HEK293 (cell line): ENCODE measurements at regions not wholly inside any gene's neighbourhood (a gene's known extent, or its start where the extent isn't known, plus 50 kb on each side); places are given as distances from the start of the nearest gene placed in this dataset.

Experiments
- CTCF ChIA-PET: fragments of 350-600 bp; formaldehyde crosslinking; extraction: SDS; loops from one replicate; lab custom pipeline; 2021; ENCODE audit warnings: antibody characterized with exemption; lab: Yijun Ruan, JAX
- POLR2A ChIA-PET: fragments of 300-600 bp; formaldehyde crosslinking; extraction: SDS; loops from one replicate; lab custom pipeline; 2020; ENCODE audit warnings: antibody characterized with exemption, inconsistent platforms; lab: Yijun Ruan, JAX
- H3K27ac ChIP-seq: fragments of 200-500 bp; sonication (Bioruptor generic); 2 replicates; pipeline ENCODE4 v1.5.1; 2014; ENCODE audit warnings: low read depth, low read length, control low read depth, inconsistent platforms; ENCODE audit errors: extremely low read depth
- H3K36me3 ChIP-seq, 2 experiments: fragments of 200-500 bp in 1 of 2; sonication (Bioruptor generic) in 1 of 2; 1 replicate in 1 of 2; 2 replicates in 1 of 2; pipeline ENCODE4 v1.5.1; 2014 to 2017; ENCODE audit warnings: inconsistent platforms in 2 of 2, low read length in 2 of 2; ENCODE audit not compliant: control insufficient read depth in 2 of 2, insufficient read depth in 1 of 2
- H3K4me1 ChIP-seq: fragments of 200-500 bp; sonication (Bioruptor generic); 2 replicates; pipeline ENCODE4 v1.5.1; 2014; ENCODE audit warnings: mild to moderate bottlenecking, low read length, inconsistent platforms; ENCODE audit not compliant: control insufficient read depth, insufficient read depth
- H3K4me3 ChIP-seq: 2 replicates; pipeline ENCODE4 v1.5.1; 2011; ENCODE audit warnings: low read depth, mild to moderate bottlenecking, control low read depth, low read length, moderate library complexity
- H3K9me3 ChIP-seq: fragments of 200-500 bp; sonication (Bioruptor generic); 2 replicates; pipeline ENCODE4 v1.5.1; 2014; ENCODE audit warnings: low read depth, low read length, inconsistent platforms; ENCODE audit not compliant: control insufficient read depth, insufficient read depth
- HOXD13 ChIP-seq: sonication (generic); formaldehyde crosslinking; IDR thresholded peaks from 2 replicates; pipeline ENCODE4 v1.8.0; 2022; ENCODE audit warnings: missing genetic modification reagents, borderline replicate concordance
- KLF9 ChIP-seq: fragments of 450-650 bp; formaldehyde crosslinking; IDR thresholded peaks from 2 replicates; pipeline ENCODE4 v1.5.1; 2016; ENCODE audit warnings: missing biosample characterization, missing genetic modification characterization, low read depth
- OSR2 ChIP-seq: fragments of 450-650 bp; formaldehyde crosslinking; IDR thresholded peaks from 2 replicates; pipeline ENCODE4 v1.5.1; 2016; ENCODE audit warnings: missing biosample characterization, missing genetic modification characterization
- OVOL3 ChIP-seq: fragments of 450-650 bp; formaldehyde crosslinking; IDR thresholded peaks from 2 replicates; pipeline ENCODE4 v1.5.1; 2016; ENCODE audit warnings: missing biosample characterization, missing genetic modification characterization
- PBX3 ChIP-seq: sonication (generic); formaldehyde crosslinking; IDR thresholded peaks from 2 replicates; pipeline ENCODE4 v1.8.1; 2022; ENCODE audit warnings: mild to moderate bottlenecking, moderate library complexity, missing genetic modification reagents
- PRDM4 ChIP-seq: fragments of 450-650 bp; formaldehyde crosslinking; IDR thresholded peaks from 2 replicates; pipeline ENCODE4 v1.5.1; 2017; ENCODE audit warnings: missing biosample characterization, missing genetic modification characterization
- ZBTB10 ChIP-seq: fragments of 450-650 bp; formaldehyde crosslinking; IDR thresholded peaks from 2 replicates; pipeline ENCODE4 v1.5.1; 2016; ENCODE audit warnings: missing biosample characterization, missing genetic modification characterization
- ZBTB44 ChIP-seq: fragments of 450-650 bp; IDR thresholded peaks from 2 replicates; pipeline ENCODE4 v1.5.1; 2018; ENCODE audit warnings: missing biosample characterization, mild to moderate bottlenecking, missing genetic modification characterization
- ZBTB7A ChIP-seq: fragments of 450-650 bp; formaldehyde crosslinking; IDR thresholded peaks from 2 replicates; pipeline ENCODE4 v1.5.1; 2016; ENCODE audit warnings: low read depth, missing biosample characterization, missing genetic modification characterization
- ZFP37 ChIP-seq: fragments of 450-650 bp; formaldehyde crosslinking; IDR thresholded peaks from 2 replicates; pipeline ENCODE4 v1.5.1; 2016; ENCODE audit warnings: missing biosample characterization, missing genetic modification characterization
- ZFP69B ChIP-seq: fragments of 450-650 bp; formaldehyde crosslinking; IDR thresholded peaks from 2 replicates; pipeline ENCODE4 v1.5.1; 2016; ENCODE audit warnings: missing biosample characterization, missing genetic modification characterization
- ZNF114 ChIP-seq: fragments of 450-650 bp; formaldehyde crosslinking; IDR thresholded peaks from 2 replicates; pipeline ENCODE4 v1.5.0; 2017; ENCODE audit warnings: missing biosample characterization, missing genetic modification characterization
- ZNF184 ChIP-seq: fragments of 450-650 bp; IDR thresholded peaks from 2 replicates; pipeline ENCODE4 v1.5.1; 2018; ENCODE audit warnings: missing biosample characterization, mild to moderate bottlenecking, missing genetic modification characterization
- ZNF404 ChIP-seq: fragments of 450-650 bp; formaldehyde crosslinking; IDR thresholded peaks from 2 replicates; pipeline ENCODE4 v1.5.1; 2017; ENCODE audit warnings: missing biosample characterization, missing genetic modification characterization
- ZNF514 ChIP-seq: fragments of 450-650 bp; formaldehyde crosslinking; IDR thresholded peaks from 2 replicates; pipeline ENCODE4 v1.5.1; 2016; ENCODE audit warnings: missing biosample characterization, missing genetic modification characterization
- ZNF626 ChIP-seq: fragments of 450-650 bp; sonication (Bioruptor Pico); formaldehyde crosslinking; IDR thresholded peaks from 2 replicates; pipeline ENCODE4 v1.5.1; 2018; ENCODE audit warnings: missing biosample characterization, missing genetic modification characterization, inconsistent platforms
- ZNF654 ChIP-seq: fragments of 450-650 bp; formaldehyde crosslinking; IDR thresholded peaks from 2 replicates; pipeline ENCODE4 v1.5.1; 2016; ENCODE audit warnings: low read depth, missing biosample characterization, missing genetic modification characterization
- ZNF768 ChIP-seq: fragments of 450-650 bp; formaldehyde crosslinking; IDR thresholded peaks from 2 replicates; pipeline ENCODE4 v1.5.1; 2018; ENCODE audit warnings: missing biosample characterization, mild to moderate bottlenecking, missing genetic modification characterization
- ZSCAN5A ChIP-seq: fragments of 450-650 bp; formaldehyde crosslinking; IDR thresholded peaks from 2 replicates; pipeline ENCODE4 v1.5.1; 2016; ENCODE audit warnings: missing biosample characterization, missing genetic modification characterization
- TF ChIP-seq, protein P1 (sequence below): fragments of 450-650 bp; formaldehyde crosslinking; conservative IDR thresholded peaks from 2 replicates; pipeline ENCODE4 v1.5.1; 2016; ENCODE audit warnings: low read depth, missing biosample characterization, missing genetic modification characterization
- TF ChIP-seq, protein P2 (sequence below): fragments of 450-650 bp; formaldehyde crosslinking; IDR thresholded peaks from 2 replicates; pipeline ENCODE4 v1.5.1; 2016; ENCODE audit warnings: missing biosample characterization, missing genetic modification characterization

GRCh38 chr3:30954426-30954825 is 60.0 kb upstream of the GADL1 start (continued):
- no peak for TF ChIP-seq ZNF404 (tag by site-specific recombination)
- TF ChIP-seq OVOL3 (tag by site-specific recombination) = no peak
- TF ChIP-seq PRDM4 (tag by site-specific recombination) = no peak
- TF ChIP-seq ZSCAN5A (tag by site-specific recombination) = no peak
- no peak for TF ChIP-seq ZBTB7A (tag by site-specific recombination)
- TF ChIP-seq HOXD13 (CRISPR knock-in tag) = no peak
- TF ChIP-seq, all 188 proteins: peak for 0

DNA sequence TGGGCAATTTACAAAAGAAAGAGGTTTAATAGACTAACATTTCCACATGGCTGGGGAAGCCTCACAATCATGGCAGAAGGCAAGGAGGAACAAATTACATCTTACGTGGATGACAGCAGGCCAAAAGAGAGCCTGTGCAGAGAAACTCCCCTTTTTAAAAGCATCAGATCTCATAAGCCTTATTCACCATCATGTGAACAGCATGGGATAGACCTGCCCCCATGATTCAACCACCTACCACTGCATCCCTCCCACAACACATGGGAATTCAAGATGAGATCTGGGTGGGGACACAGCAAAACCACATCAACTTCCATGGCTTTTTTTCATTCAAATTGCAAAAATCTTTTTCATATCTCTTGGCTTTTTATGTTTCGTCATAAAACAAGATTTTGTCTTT is 67.6 kb upstream of the GADL1 start:
- CTCF ChIA-PET = no interaction called here

More for the DNA sequence above, 67.6 kb upstream of the GADL1 start:
- TF ChIP-seq ZFP69B (tag by site-specific recombination) (no peak), ZNF514 (tag by site-specific recombination) (no peak), KLF9 (tag by site-specific recombination) (no peak), ZNF768 (no peak), OSR2 (tag by site-specific recombination) (no peak), ZFP37 (tag by site-specific recombination) (no peak), ZBTB10 (tag by site-specific recombination) (no peak), ZNF626 (tag by site-specific recombination) (no peak), ZNF114 (tag by site-specific recombination) (no peak), ZNF654 (tag by site-specific recombination) (no peak), PBX3 (no peak), ZNF184 (tag by site-specific recombination) (no peak), ZBTB44 (no peak)
- TF ChIP-seq, protein P1, sequence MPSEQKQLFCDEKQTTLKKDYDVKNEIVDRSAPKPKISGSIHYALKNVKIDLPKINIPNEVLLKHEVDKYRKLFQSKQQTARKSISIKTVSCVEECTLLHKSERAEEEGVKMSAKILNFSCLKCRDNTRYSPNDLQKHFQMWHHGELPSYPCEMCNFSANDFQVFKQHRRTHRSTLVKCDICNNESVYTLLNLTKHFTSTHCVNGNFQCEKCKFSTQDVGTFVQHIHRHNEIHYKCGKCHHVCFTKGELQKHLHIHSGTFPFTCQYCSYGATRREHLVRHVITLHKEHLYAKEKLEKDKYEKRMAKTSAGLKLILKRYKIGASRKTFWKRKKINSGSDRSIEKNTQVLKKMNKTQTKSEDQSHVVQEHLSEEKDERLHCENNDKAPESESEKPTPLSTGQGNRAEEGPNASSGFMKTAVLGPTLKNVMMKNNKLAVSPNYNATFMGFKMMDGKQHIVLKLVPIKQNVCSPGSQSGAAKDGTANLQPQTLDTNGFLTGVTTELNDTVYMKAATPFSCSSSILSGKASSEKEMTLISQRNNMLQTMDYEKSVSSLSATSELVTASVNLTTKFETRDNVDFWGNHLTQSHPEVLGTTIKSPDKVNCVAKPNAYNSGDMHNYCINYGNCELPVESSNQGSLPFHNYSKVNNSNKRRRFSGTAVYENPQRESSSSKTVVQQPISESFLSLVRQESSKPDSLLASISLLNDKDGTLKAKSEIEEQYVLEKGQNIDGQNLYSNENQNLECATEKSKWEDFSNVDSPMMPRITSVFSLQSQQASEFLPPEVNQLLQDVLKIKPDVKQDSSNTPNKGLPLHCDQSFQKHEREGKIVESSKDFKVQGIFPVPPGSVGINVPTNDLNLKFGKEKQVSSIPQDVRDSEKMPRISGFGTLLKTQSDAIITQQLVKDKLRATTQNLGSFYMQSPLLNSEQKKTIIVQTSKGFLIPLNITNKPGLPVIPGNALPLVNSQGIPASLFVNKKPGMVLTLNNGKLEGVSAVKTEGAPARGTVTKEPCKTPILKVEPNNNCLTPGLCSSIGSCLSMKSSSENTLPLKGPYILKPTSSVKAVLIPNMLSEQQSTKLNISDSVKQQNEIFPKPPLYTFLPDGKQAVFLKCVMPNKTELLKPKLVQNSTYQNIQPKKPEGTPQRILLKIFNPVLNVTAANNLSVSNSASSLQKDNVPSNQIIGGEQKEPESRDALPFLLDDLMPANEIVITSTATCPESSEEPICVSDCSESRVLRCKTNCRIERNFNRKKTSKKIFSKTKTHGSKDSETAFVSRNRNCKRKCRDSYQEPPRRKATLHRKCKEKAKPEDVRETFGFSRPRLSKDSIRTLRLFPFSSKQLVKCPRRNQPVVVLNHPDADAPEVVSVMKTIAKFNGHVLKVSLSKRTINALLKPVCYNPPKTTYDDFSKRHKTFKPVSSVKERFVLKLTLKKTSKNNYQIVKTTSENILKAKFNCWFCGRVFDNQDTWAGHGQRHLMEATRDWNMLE (tag by site-specific recombination) = no peak
- TF ChIP-seq, protein P2, sequence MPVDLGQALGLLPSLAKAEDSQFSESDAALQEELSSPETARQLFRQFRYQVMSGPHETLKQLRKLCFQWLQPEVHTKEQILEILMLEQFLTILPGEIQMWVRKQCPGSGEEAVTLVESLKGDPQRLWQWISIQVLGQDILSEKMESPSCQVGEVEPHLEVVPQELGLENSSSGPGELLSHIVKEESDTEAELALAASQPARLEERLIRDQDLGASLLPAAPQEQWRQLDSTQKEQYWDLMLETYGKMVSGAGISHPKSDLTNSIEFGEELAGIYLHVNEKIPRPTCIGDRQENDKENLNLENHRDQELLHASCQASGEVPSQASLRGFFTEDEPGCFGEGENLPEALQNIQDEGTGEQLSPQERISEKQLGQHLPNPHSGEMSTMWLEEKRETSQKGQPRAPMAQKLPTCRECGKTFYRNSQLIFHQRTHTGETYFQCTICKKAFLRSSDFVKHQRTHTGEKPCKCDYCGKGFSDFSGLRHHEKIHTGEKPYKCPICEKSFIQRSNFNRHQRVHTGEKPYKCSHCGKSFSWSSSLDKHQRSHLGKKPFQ = no peak
- no peaks in the 10 kb centered on the region for H3K4me1 ChIP-seq
- no peak overlapping the region for H3K4me3 ChIP-seq
- H3K27ac ChIP-seq = no peak overlapping the region
- no peaks in the 10 kb centered on the region for H3K36me3 ChIP-seq
- POLR2A ChIA-PET = no interaction called here
- H3K9me3 ChIP-seq = no peaks in the 10 kb centered on the region
